ENCODE measurements at regions not wholly inside any gene's neighbourhood (a gene's known extent, or its start where the extent isn't known, plus 50 kb on each side); places are given as distances from the start of the nearest gene placed in this dataset.

- no peak for TF ChIP-seq CTCF (IDR thresholded peaks at IDR 0.05)
These were observed 292.8 kb upstream of the PMFBP1 start for GRCh38 chr16:72464597-72465368.

- no peak for TF ChIP-seq CTCF (IDR thresholded peaks at IDR 0.05)
These were observed 292.1 kb upstream of the PMFBP1 start for GRCh38 chr16:72464052-72464451.

- TF ChIP-seq CTCF (IDR thresholded peaks at IDR 0.05) = no peak
These were observed 286.1 kb upstream of the PMFBP1 start for GRCh38 chr16:72458035-72458434.

- no peak for TF ChIP-seq CTCF (IDR thresholded peaks at IDR 0.05)
These were observed 285.4 kb upstream of the PMFBP1 start for GRCh38 chr16:72457243-72457940.

GRCh38 chr16:72455743-72456659 lies 284.0 kb upstream of the PMFBP1 start:
- TF ChIP-seq CTCF (IDR thresholded peaks at IDR 0.05) = no peak

GRCh38 chr16:72444696-72445095 lies 272.7 kb upstream of the PMFBP1 start:
- TF ChIP-seq CTCF (IDR thresholded peaks at IDR 0.05) = no peak

- no peak for TF ChIP-seq CTCF (IDR thresholded peaks at IDR 0.05)
These were observed 271.9 kb upstream of the PMFBP1 start for GRCh38 chr16:72443809-72444208.
